NCI-H748 treated with DMSO at 0.1 percent for 48 hours (cell line): ENCODE measurements at regions not wholly inside any gene's neighbourhood (a gene's known extent, or its start where the extent isn't known, plus 50 kb on each side); places are given as distances from the start of the nearest gene placed in this dataset.
A peak's percentile ranks its signal among the peaks of the same experiment; 100 is the strongest.

ENCODE experiments used
- DNase-seq: peaks from one replicate; lab custom pipeline; 2025; lab: John Stamatoyannopoulos, UW

GRCh38 chr9:8262625-8263622 lies 463.3 kb upstream of the DMAC1 start:
- no peak for DNase-seq

- DNase-seq = no peak
These were observed 462.2 kb upstream of the DMAC1 start for GRCh38 chr9:8261737-8262136.

GRCh38 chr9:8259028-8259427 lies 459.4 kb upstream of the DMAC1 start:
- DNase-seq = no peak

GRCh38 chr9:8256880-8257279 lies 457.3 kb upstream of the DMAC1 start:
- no peak for DNase-seq

- no peak for DNase-seq
These were observed 456.3 kb upstream of the DMAC1 start for GRCh38 chr9:8255850-8256249.

GRCh38 chr9:8254541-8254940 lies 455.0 kb upstream of the DMAC1 start:
- no peak for DNase-seq

- DNase-seq = peak; percentile 87
These were observed 452.9 kb upstream of the DMAC1 start for GRCh38 chr9:8252445-8252844.

GRCh38 chr9:8251566-8251965 lies 452.0 kb upstream of the DMAC1 start:
- no peak for DNase-seq

- no peak for DNase-seq
These were observed 445.0 kb upstream of the DMAC1 start for GRCh38 chr9:8244505-8245092.

GRCh38 chr9:8241201-8241600 lies 441.6 kb upstream of the DMAC1 start:
- DNase-seq = no peak

GRCh38 chr9:8237096-8237495 lies 437.5 kb upstream of the DMAC1 start:
- no peak for DNase-seq

GRCh38 chr9:8235489-8235888 lies 435.9 kb upstream of the DMAC1 start:
- DNase-seq = no peak

- DNase-seq = no peak
These were observed 434.7 kb upstream of the DMAC1 start for GRCh38 chr9:8234316-8234715.

GRCh38 chr9:8232726-8233125 lies 433.1 kb upstream of the DMAC1 start:
- DNase-seq = no peak

GRCh38 chr9:8229226-8229625 lies 429.6 kb upstream of the DMAC1 start:
- DNase-seq = no peak

GRCh38 chr9:8224381-8224801 lies 424.8 kb upstream of the DMAC1 start:
- no peak for DNase-seq

GRCh38 chr9:8223861-8224260 lies 424.3 kb upstream of the DMAC1 start:
- no peak for DNase-seq

GRCh38 chr9:8221462-8221861 lies 421.9 kb upstream of the DMAC1 start:
- no peak for DNase-seq

GRCh38 chr9:8208465-8208864 lies 408.9 kb upstream of the DMAC1 start:
- DNase-seq = no peak

GRCh38 chr9:8207596-8207995 lies 408.0 kb upstream of the DMAC1 start:
- DNase-seq = no peak

GRCh38 chr9:8206720-8207119 lies 407.1 kb upstream of the DMAC1 start:
- DNase-seq = no peak

GRCh38 chr9:8205576-8205975 lies 406.0 kb upstream of the DMAC1 start:
- DNase-seq = no peak

- no peak for DNase-seq
These were observed 390.3 kb upstream of the DMAC1 start for GRCh38 chr9:8189881-8190280.
